Activated T-cell treated with anti-CD3 and anti-CD28 coated beads for 48 hours (primary cell): ENCODE measurements at regions not wholly inside any gene's neighbourhood (a gene's known extent, or its start where the extent isn't known, plus 50 kb on each side); places are given as distances from the start of the nearest gene placed in this dataset.

ENCODE experiments used
- DNase-seq: peaks from one replicate; pipeline ENCODE4 v3.0.0-alpha.2; 2020; ENCODE audit warnings: low read depth

DNA sequence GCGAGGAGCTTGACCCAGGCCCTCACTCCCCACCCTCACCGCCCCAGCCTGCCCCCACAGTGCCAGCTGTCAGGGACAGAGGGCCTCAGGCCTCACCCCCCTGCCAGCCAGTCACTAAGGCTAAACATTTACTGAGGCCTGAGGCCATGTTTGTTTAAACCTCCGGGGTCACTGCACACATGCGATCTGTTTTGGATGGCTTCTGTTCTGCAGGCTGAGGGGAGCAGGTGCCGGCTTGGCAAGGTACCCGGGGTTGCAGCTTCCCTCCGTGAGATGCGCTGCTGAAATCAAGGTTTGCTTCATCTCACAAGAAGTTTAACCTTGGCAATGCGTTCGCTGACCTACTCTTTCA lies 103.3 kb upstream of the BOD1 start:
- DNase-seq = no peak

GRCh38 chr5:173720286-173720952 lies 104.0 kb upstream of the BOD1 start:
- DNase-seq = no peak

GRCh38 chr5:173720953-173721600 lies 104.6 kb upstream of the BOD1 start:
- no peak for DNase-seq

GRCh38 chr5:173721601-173722232 lies 105.3 kb upstream of the BOD1 start:
- no peak for DNase-seq

- no peak for DNase-seq
Measured at GRCh38 chr5:173726846-173727557, 110.6 kb upstream of the BOD1 start.

- no peak for DNase-seq
Measured at GRCh38 chr5:173727839-173728778, 111.7 kb upstream of the BOD1 start.

GRCh38 chr5:173729079-173729765 lies 112.8 kb upstream of the BOD1 start:
- DNase-seq = no peak

GRCh38 chr5:173730632-173731298 lies 114.3 kb upstream of the BOD1 start:
- no peak for DNase-seq

GRCh38 chr5:173733021-173733420 lies 116.6 kb upstream of the BOD1 start:
- no peak for DNase-seq

DNA sequence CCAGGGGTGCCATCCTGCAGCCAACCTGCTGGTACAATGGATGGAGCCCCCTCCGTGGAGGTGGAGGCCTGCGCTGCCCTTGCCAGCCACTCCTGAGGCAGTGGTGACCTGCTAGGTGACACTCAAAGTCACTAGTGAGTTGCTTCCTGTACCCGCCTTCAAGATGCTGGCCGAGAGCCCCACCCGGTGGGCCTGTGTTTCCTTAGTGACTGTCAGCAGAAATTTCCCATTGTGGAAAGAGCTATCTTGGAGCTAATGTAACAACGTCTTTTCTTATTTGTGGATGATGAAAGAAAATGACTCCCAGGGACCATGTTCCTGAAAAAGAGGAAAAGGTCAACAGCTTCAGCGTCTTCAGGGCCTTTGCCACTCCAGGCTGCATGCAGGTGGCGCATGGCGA lies 117.0 kb upstream of the BOD1 start:
- no peak for DNase-seq

DNA sequence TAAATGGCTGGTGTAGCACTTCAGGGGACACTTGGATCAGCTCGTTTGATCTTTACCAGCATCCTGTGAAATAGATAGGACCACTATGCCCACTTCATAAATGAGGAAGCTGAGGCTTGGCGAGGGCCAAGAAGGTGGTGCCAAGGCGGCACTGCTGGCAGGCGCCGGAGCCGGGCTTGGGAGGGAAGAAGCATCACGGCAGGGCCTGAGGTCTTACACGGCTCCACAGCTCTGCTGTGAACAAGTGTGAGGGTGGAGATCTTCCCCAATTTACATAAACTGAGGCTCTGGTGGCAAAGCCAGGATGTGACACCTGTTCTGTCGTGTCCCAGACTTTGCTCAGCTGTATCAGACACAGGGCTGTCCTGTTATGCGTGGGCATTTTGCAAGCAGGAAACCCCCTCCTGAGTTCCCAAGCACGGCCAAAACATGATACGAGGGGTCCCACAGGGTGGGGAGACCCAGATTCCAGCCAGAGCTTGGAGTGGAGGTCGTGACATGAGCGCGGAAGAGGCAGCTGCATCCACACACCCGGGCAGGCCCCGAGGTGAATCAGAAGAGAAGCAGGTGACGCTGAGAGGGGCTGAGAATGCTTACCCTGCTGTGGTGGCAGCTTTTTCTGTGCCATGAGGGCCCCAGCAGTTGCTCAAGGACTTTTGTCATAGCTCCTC lies 117.5 kb upstream of the BOD1 start:
- no peak for DNase-seq

- no peak for DNase-seq
Measured at GRCh38 chr5:173734716-173735115, 118.3 kb upstream of the BOD1 start.

GRCh38 chr5:173735184-173735583 lies 118.7 kb upstream of the BOD1 start:
- DNase-seq = no peak

- no peak for DNase-seq
Measured at GRCh38 chr5:173735691-173736090, 119.2 kb upstream of the BOD1 start.

GRCh38 chr5:173736374-173736773 lies 119.9 kb upstream of the BOD1 start:
- no peak for DNase-seq

DNA sequence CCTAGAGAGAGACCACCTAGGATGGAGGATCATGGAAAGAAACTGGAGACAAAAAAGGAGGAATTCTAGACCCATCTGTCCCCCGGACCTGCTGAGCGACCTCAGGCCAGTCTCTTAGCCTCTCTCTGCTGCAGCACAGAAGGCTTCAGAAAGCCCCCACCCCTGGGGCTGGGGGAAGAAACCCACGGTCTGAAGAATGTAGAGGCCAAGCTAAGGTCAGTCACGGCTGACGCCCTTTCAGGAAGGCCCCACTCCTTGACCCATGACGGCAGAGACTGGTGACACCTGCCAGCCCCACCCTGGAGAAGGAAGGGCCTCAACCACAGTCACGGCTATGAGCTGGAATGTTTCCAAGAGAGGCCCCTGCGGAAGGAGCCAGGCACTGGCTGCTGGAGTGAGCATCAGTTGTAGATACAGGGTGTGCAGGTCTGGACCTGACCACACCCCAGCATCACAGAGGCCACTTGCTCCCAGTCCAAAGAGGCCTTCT lies 120.5 kb upstream of the BOD1 start:
- no peak for DNase-seq

DNA sequence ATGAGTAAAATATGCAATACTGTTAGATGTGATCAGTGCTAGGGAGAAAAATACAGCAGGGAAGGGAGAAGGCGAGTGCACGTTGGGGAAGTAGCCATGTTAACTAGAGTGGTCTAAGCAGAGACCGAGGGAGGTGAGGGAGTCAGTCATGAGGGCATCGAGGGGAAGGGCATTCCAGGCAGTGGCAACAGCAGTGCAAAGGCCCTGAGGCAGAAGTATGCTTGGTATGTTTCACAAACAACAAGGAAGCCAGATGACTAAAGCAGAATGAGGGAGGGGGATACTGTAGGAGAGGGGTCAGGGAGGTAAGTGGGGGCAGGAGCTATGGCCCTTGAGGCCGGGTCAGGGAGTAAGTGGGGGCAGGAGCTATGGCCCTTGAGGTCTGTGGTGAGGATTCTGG lies 123.3 kb upstream of the BOD1 start:
- no peak for DNase-seq

GRCh38 chr5:173740400-173740799 lies 124.0 kb upstream of the BOD1 start:
- DNase-seq = no peak

- DNase-seq = no peak
Measured at GRCh38 chr5:173741087-173741486, 124.6 kb upstream of the BOD1 start.
